ENCODE measurements at regions not wholly inside any gene's neighbourhood (a gene's known extent, or its start where the extent isn't known, plus 50 kb on each side); places are given as distances from the start of the nearest gene placed in this dataset.

- WGBS, 2 donors, result 89% methylated on average over 1 of the region's 1 CpG
- intact Hi-C loops (cut with DNase I; ENCODE audit: low total_unique reads), result no loop called here
- no peak for DNase-seq (ENCODE audit: low spot score in 2 of 2)
- no peak overlapping the region for H3K4me3 ChIP-seq (ENCODE audit: low read depth, poor library complexity, severe bottlenecking)
- TF ChIP-seq, protein P1, sequence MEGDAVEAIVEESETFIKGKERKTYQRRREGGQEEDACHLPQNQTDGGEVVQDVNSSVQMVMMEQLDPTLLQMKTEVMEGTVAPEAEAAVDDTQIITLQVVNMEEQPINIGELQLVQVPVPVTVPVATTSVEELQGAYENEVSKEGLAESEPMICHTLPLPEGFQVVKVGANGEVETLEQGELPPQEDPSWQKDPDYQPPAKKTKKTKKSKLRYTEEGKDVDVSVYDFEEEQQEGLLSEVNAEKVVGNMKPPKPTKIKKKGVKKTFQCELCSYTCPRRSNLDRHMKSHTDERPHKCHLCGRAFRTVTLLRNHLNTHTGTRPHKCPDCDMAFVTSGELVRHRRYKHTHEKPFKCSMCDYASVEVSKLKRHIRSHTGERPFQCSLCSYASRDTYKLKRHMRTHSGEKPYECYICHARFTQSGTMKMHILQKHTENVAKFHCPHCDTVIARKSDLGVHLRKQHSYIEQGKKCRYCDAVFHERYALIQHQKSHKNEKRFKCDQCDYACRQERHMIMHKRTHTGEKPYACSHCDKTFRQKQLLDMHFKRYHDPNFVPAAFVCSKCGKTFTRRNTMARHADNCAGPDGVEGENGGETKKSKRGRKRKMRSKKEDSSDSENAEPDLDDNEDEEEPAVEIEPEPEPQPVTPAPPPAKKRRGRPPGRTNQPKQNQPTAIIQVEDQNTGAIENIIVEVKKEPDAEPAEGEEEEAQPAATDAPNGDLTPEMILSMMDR (IDR thresholded peaks at IDR 0.05), result no peak
- no peak for TF ChIP-seq POLR2A (IDR thresholded peaks at IDR 0.05)
Observed at GRCh38 chr12:60437297-60437696, 841.5 kb downstream of the SLC16A7 start.

DNA sequence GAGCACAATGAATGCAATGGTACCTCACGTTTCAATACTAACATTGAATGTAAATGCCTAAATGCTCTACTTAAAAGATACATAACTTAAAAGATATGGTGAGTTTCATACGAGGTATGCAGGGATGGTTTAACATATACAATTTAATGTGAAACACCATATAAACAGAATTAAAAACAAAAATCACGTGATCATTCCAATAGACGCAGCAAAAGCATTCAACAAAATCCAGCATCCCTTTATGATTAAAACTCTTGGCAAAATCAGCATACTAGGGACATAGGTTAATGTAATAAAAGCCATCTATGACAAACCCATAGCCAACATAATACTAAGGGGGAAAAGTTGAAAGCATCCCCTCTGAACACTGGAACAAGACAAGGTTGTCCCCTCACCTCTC lies 845.7 kb downstream of the SLC16A7 start:
- DNase-seq (ENCODE audit: low spot score in 2 of 2), result no peak
- H3K4me3 ChIP-seq (ENCODE audit: low read depth, poor library complexity, severe bottlenecking), result no peak overlapping the region
- intact Hi-C loops (cut with DNase I; ENCODE audit: low total_unique reads), result no loop called here
- TF ChIP-seq, protein P1 (IDR thresholded peaks at IDR 0.05), result no peak
- no peak for TF ChIP-seq POLR2A (IDR thresholded peaks at IDR 0.05)
- WGBS, 2 donors, result 85 to 88% methylated on average over 4 of the region's 4 CpGs

- TF ChIP-seq, protein P1 (IDR thresholded peaks at IDR 0.05), result no peak
- TF ChIP-seq POLR2A (IDR thresholded peaks at IDR 0.05), result no peak
- DNase-seq (ENCODE audit: low spot score in 2 of 2), result no peak
- no peak overlapping the region for H3K4me3 ChIP-seq (ENCODE audit: low read depth, poor library complexity, severe bottlenecking)
- intact Hi-C loops (cut with DNase I; ENCODE audit: low total_unique reads), result no loop called here
Observed at GRCh38 chr12:60451457-60451856, 855.6 kb downstream of the SLC16A7 start.

DNA sequence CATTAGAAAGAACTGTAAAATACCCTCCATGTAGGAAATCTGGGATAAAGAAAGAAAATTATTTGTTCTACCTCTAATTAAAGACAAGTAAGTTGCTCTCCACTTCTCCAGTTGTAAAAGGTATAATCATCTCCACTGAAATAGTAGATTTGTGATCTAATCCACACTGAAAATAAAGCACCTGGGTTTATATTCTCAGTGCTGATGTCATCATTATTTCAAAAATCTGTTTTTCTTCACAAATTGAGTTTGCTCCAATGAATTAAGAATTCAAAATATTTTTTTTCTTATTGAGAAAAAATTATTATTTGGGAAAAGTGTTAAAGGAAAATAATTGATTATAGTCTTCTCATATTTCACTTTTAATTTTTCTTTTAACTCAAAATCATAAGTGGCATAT lies 869.2 kb downstream of the SLC16A7 start:
- no peak for TF ChIP-seq POLR2A (IDR thresholded peaks at IDR 0.05)
- no peak overlapping the region for H3K4me3 ChIP-seq (ENCODE audit: low read depth, poor library complexity, severe bottlenecking)
- no peak for DNase-seq (ENCODE audit: low spot score in 2 of 2)
- intact Hi-C loops (cut with DNase I; ENCODE audit: low total_unique reads), result no loop called here

GRCh38 chr12:60468546-60468945 lies 872.7 kb downstream of the SLC16A7 start:
- no peak overlapping the region for H3K4me3 ChIP-seq (ENCODE audit: low read depth, poor library complexity, severe bottlenecking)
- 82 to 84% methylated on average over 5 of the region's 5 CpGs for WGBS, 2 donors
- DNase-seq (ENCODE audit: low spot score in 2 of 2), result no peak
- intact Hi-C loops (cut with DNase I; ENCODE audit: low total_unique reads), result no loop called here
- TF ChIP-seq, protein P1 (IDR thresholded peaks at IDR 0.05), result no peak
- TF ChIP-seq POLR2A (IDR thresholded peaks at IDR 0.05), result no peak

DNA sequence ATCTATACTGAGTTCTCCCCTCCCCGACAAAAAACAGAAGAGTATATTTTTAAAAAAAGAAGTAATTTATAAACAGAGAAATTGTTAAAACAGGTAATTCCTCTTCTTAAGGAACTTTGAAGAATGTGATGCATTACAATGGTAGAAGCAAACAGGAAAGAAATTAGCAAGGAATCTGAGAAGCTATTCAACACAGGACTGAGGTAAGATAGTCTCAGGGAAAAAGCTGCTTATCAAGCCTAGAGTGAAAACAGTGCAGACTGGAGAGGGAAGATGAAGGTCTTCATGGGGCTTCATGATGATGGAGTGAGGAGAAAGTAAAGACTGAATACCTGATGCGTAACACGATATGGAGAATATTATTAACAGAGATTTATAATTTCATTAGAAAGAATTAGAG lies 880.0 kb downstream of the SLC16A7 start:
- 78 to 82% methylated on average over 3 of the region's 3 CpGs for WGBS, 2 donors
- TF ChIP-seq POLR2A (IDR thresholded peaks at IDR 0.05), result no peak
- TF ChIP-seq, protein P1 (IDR thresholded peaks at IDR 0.05), result no peak
- H3K4me3 ChIP-seq (ENCODE audit: low read depth, poor library complexity, severe bottlenecking), result no peak overlapping the region
- intact Hi-C loops (cut with DNase I; ENCODE audit: low total_unique reads), result no loop called here
- no peak for DNase-seq (ENCODE audit: low spot score in 2 of 2)
